SK-N-SH (cell line): ENCODE measurements at regions not wholly inside any gene's neighbourhood (a gene's known extent, or its start where the extent isn't known, plus 50 kb on each side); places are given as distances from the start of the nearest gene placed in this dataset.

Experiments used
- MXI1 ChIP-seq: IDR thresholded peaks from 2 replicates; pipeline ENCODE4 v1.6.1; 2012; ENCODE audit warnings: mild to moderate bottlenecking, low read depth, low read length, improper control_type of control experiment
- POLR2AphosphoS5 ChIP-seq: IDR thresholded peaks from 2 replicates; pipeline ENCODE4 v1.6.1; 2012; ENCODE audit warnings: low read depth, low read length
- RAD21 ChIP-seq: IDR thresholded peaks from 2 replicates; pipeline ENCODE4 v1.6.1; 2012; ENCODE audit warnings: mild to moderate bottlenecking, low read length
- REST ChIP-seq: IDR thresholded peaks from 2 replicates; pipeline ENCODE4 v1.6.1; 2012; ENCODE audit warnings: mild to moderate bottlenecking, low read depth, low read length, moderate library complexity
- TAF1 ChIP-seq: IDR thresholded peaks from 2 replicates; pipeline ENCODE4 v1.6.1; 2012; ENCODE audit warnings: low read depth, mild to moderate bottlenecking, low read length, moderate library complexity, borderline replicate concordance
- TF ChIP-seq, protein P1 (sequence below): fragments of 200-600 bp; sonication (generic); IDR thresholded peaks from 2 replicates; pipeline ENCODE4 v1.6.1; 2017; ENCODE audit warnings: antibody characterized with exemption, mild to moderate bottlenecking, moderate library complexity
- TF ChIP-seq, protein P2 (sequence below): IDR thresholded peaks from 2 replicates; pipeline ENCODE4; 2012

- TF ChIP-seq POLR2AphosphoS5: no peak
- TF ChIP-seq, protein P1, sequence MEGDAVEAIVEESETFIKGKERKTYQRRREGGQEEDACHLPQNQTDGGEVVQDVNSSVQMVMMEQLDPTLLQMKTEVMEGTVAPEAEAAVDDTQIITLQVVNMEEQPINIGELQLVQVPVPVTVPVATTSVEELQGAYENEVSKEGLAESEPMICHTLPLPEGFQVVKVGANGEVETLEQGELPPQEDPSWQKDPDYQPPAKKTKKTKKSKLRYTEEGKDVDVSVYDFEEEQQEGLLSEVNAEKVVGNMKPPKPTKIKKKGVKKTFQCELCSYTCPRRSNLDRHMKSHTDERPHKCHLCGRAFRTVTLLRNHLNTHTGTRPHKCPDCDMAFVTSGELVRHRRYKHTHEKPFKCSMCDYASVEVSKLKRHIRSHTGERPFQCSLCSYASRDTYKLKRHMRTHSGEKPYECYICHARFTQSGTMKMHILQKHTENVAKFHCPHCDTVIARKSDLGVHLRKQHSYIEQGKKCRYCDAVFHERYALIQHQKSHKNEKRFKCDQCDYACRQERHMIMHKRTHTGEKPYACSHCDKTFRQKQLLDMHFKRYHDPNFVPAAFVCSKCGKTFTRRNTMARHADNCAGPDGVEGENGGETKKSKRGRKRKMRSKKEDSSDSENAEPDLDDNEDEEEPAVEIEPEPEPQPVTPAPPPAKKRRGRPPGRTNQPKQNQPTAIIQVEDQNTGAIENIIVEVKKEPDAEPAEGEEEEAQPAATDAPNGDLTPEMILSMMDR: no peak
- no peak for TF ChIP-seq RAD21
- no peak for TF ChIP-seq TAF1
- TF ChIP-seq REST: no peak
- TF ChIP-seq, protein P2, sequence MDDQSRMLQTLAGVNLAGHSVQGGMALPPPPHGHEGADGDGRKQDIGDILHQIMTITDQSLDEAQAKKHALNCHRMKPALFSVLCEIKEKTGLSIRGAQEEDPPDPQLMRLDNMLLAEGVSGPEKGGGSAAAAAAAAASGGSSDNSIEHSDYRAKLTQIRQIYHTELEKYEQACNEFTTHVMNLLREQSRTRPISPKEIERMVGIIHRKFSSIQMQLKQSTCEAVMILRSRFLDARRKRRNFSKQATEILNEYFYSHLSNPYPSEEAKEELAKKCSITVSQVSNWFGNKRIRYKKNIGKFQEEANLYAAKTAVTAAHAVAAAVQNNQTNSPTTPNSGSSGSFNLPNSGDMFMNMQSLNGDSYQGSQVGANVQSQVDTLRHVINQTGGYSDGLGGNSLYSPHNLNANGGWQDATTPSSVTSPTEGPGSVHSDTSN: no peak
- no peak for TF ChIP-seq MXI1
Observed at GRCh38 chr3:7927864-7928263, 573.8 kb upstream of the LMCD1 start.
